ENCODE measurements at regions not wholly inside any gene's neighbourhood (a gene's known extent, or its start where the extent isn't known, plus 50 kb on each side); places are given as distances from the start of the nearest gene placed in this dataset.

GRCh38 chr5:10167806-10168205 is 81.9 kb downstream of the ATPSCKMT start:
- Histone ChIP-seq H3K14ac (replicated peaks; ENCODE audit: low read depth, low read length) (no peak overlapping the region), H3K56ac (ENCODE audit: extremely low read depth, insufficient read depth, low read length) (no peak overlapping the region), H3K27ac (ENCODE audit: insufficient read depth, low read length) (no peak overlapping the region), H3K4me3 (ENCODE audit: insufficient read depth, low read depth, low read length) (no peak overlapping the region), H3K27me3 (ENCODE audit: control insufficient read depth, insufficient read depth, low read length) (no peaks in the 10 kb centered on the region), H2AK5ac (ENCODE audit: low read depth, low read length) (no peak overlapping the region), H3K4me1 (ENCODE audit: control insufficient read depth, insufficient read depth, low read length) (no peaks in the 10 kb centered on the region), H2BK5ac (ENCODE audit: low read depth, low read length, poor library complexity, severe bottlenecking) (no peak overlapping the region), H2BK15ac (ENCODE audit: low read depth, low read length) (no peak overlapping the region), H2BK120ac (ENCODE audit: low read depth, low read length) (no peak overlapping the region), H2AFZ (replicated peaks; ENCODE audit: low read length, poor library complexity) (no peak overlapping the region), H3K4ac (ENCODE audit: low read depth, low read length) (no peak overlapping the region), H4K8ac (ENCODE audit: low read depth in 2 of 2, low read length in 2 of 2) (no peak overlapping the region), H3K18ac (ENCODE audit: low read depth, low read length) (no peak overlapping the region), H4K20me1 (ENCODE audit: insufficient read depth, low read length) (no peaks in the 10 kb centered on the region), H3K9me1 (ENCODE audit: insufficient read depth, low read length) (no peaks in the 10 kb centered on the region), H3K9me3 (ENCODE audit: control insufficient read depth, insufficient read depth, low read length) (peaks cover 7% of the 10 kb centered on the region), H3K9ac (ENCODE audit: low read depth, low read length) (no peak overlapping the region), H4K91ac (ENCODE audit: insufficient read depth, low read depth, low read length) (no peak overlapping the region), H3K36me3 (ENCODE audit: control insufficient read depth, insufficient read depth, low read length) (no peaks in the 10 kb centered on the region), H3K23ac (ENCODE audit: low read depth, low read length) (no peak overlapping the region), H3K79me1 (ENCODE audit: low read depth in 1 of 2, low read length in 2 of 2) (no peaks in the 10 kb centered on the region), H2AK9ac (replicated peaks; ENCODE audit: low read depth, low read length, poor library complexity) (no peak overlapping the region), H2BK20ac (ENCODE audit: low read depth, low read length) (no peak overlapping the region), H3K4me2 (ENCODE audit: low read depth, low read length) (no peak overlapping the region), H4K5ac (ENCODE audit: low read depth, low read length) (no peak overlapping the region)
- in situ Hi-C loops (cut with MboI; ENCODE audit: low sequenced_read_pairs), result no loop called here
- BruUV-seq (replicated peaks), result no TSS peak
- ChIA-PET POLR2A (ENCODE audit: unreplicated experiment) (no interaction called here), CTCF (interaction anchor here (1.0 kb wide), 1 partner anchor 56 kb away, joined by 3 read pairs; no protein-coding TSS in a partner anchor)
- no CpG with 5 or more reads among the region's 1 CpG for WGBS, 2 experiments (ENCODE audit: extremely low coverage in 2 of 2, insufficient read length in 1 of 2)
- no peak for TF ChIP-seq FOS (IDR thresholded peaks at IDR 0.05; ENCODE audit: low read depth, low read length)
- TF ChIP-seq NFE2L2 (IDR thresholded peaks at IDR 0.05; ENCODE audit: low read depth, low read length), result no peak
- no peak for TF ChIP-seq BHLHE40 (IDR thresholded peaks at IDR 0.05; ENCODE audit: low read depth, low read length)
- no peak for TF ChIP-seq RCOR1 (IDR thresholded peaks at IDR 0.05; ENCODE audit: insufficient replicate concordance, low read length)
- no peak for TF ChIP-seq MAZ (IDR thresholded peaks at IDR 0.05; ENCODE audit: borderline replicate concordance, low read depth, low read length)
- no peak for TF ChIP-seq RAD21 (IDR thresholded peaks at IDR 0.05; ENCODE audit: low read length)
- TF ChIP-seq ELK1 (IDR thresholded peaks at IDR 0.05; ENCODE audit: borderline replicate concordance, low read depth, low read length), result no peak
- TF ChIP-seq CTCF (conservative IDR thresholded peaks at IDR 0.05; ENCODE audit: low read depth, low read length), result no peak
- TF ChIP-seq SMC3 (IDR thresholded peaks at IDR 0.05; ENCODE audit: low read depth, low read length), result no peak
- TF ChIP-seq CHD1 (IDR thresholded peaks at IDR 0.05; ENCODE audit: low read depth, low read length), result no peak
- no peak for TF ChIP-seq RFX5 (IDR thresholded peaks at IDR 0.05; ENCODE audit: low read depth, low read length)
- no peak for TF ChIP-seq MXI1 (IDR thresholded peaks at IDR 0.05; ENCODE audit: borderline replicate concordance, low read depth, low read length)
- TF ChIP-seq MAFK (IDR thresholded peaks at IDR 0.05; ENCODE audit: low read depth, low read length), result no peak
- no peak for TF ChIP-seq USF2 (IDR thresholded peaks at IDR 0.05; ENCODE audit: low read depth, low read length)
- TF ChIP-seq CEBPB (IDR thresholded peaks at IDR 0.05; ENCODE audit: low read depth, low read length), result no peak
- no peak for TF ChIP-seq POLR2A (IDR thresholded peaks at IDR 0.05; ENCODE audit: low read depth, low read length)
- intact Hi-C loops (cut with micrococcal nuclease), result no loop called here
- ATAC-seq (ENCODE audit: low read depth) (no peak), DNase-seq (no peak)
- dilution Hi-C loops (cut with HindIII; ENCODE audit: low sequenced_read_pairs, unreplicated experiment), result no loop called here

All from IMR-90 (cell line).